PC-9 (cell line): ENCODE measurements at regions not wholly inside any gene's neighbourhood (a gene's known extent, or its start where the extent isn't known, plus 50 kb on each side); places are given as distances from the start of the nearest gene placed in this dataset.

Experiments
- BruUV-seq: library from RNA; stranded (reverse); fragments of 400-500 nt; replicated peaks from 2 replicates; lab custom pipeline; 2021; lab: Mats Ljungman, UMichigan
- CTCF ChIA-PET: fragments of 300-600 bp; sonication (Branson Sonifier 250); formaldehyde crosslinking; loops from one replicate; lab custom pipeline; 2022; ENCODE audit warnings: antibody characterized with exemption; lab: Charles Lee
- POLR2A ChIA-PET: fragments of 300-600 bp; sonication (Branson Sonifier 250); formaldehyde crosslinking; loops from one replicate; lab custom pipeline; 2022; ENCODE audit warnings: antibody characterized with exemption; ENCODE audit not compliant: unreplicated experiment; lab: Charles Lee
- DNase-seq, 2 experiments: peaks; one replicate each; pipeline versions ENCODE4 v3.0.0 to v3.0.0-alpha.2; 2015 to 2022; ENCODE audit warnings: mixed read lengths in 1 of 2
- H2AFZ ChIP-seq: fragments of 200-600 bp; sonication (generic); 2 replicates; pipeline ENCODE4 v1.8.1; 2017; ENCODE audit warnings: antibody characterized with exemption
- H3F3A ChIP-seq: fragments of 200-600 bp; sonication (generic); 2 replicates; pipeline ENCODE4 v1.8.1; 2017; ENCODE audit warnings: antibody characterized with exemption, mild to moderate bottlenecking, low read depth; ENCODE audit not compliant: insufficient read depth
- H3K27ac ChIP-seq: fragments of 200-600 bp; sonication (generic); 2 replicates; pipeline ENCODE4 v1.6.1; 2016; ENCODE audit warnings: mixed run types
- H3K27me3 ChIP-seq: fragments of 200-600 bp; sonication (generic); 2 replicates; pipeline ENCODE4 v1.6.1; 2016; ENCODE audit warnings: low read depth, mixed run types; ENCODE audit not compliant: insufficient read depth
- H3K36me3 ChIP-seq: fragments of 200-600 bp; sonication (generic); 2 replicates; pipeline ENCODE4 v1.6.1; 2016; ENCODE audit warnings: low read depth, mixed run types
- H3K4me1 ChIP-seq: fragments of 200-600 bp; sonication (generic); replicated peaks from 2 replicates; pipeline ENCODE4 v1.6.1; 2016; ENCODE audit warnings: mixed run types; ENCODE audit not compliant: insufficient read depth
- H3K4me2 ChIP-seq: fragments of 200-600 bp; sonication (generic); 2 replicates; pipeline ENCODE4 v1.6.1; 2017; ENCODE audit warnings: mixed run types
- H3K4me3 ChIP-seq: fragments of 200-600 bp; sonication (generic); 2 replicates; pipeline ENCODE4 v1.6.1; 2016; ENCODE audit warnings: mixed run types
- H3K79me2 ChIP-seq: fragments of 200-600 bp; sonication (generic); 2 replicates; pipeline ENCODE4 v1.6.1; 2017; ENCODE audit warnings: low read depth, mixed run types
- H3K9me2 ChIP-seq: fragments of 200-600 bp; sonication (generic); 2 replicates; pipeline ENCODE4 v1.8.1; 2017; ENCODE audit warnings: mild to moderate bottlenecking; ENCODE audit not compliant: insufficient read depth
- H3K9me3 ChIP-seq: fragments of 200-600 bp; sonication (generic); 2 replicates; pipeline ENCODE4 v1.8.1; 2016; ENCODE audit warnings: low read depth; ENCODE audit not compliant: insufficient read depth
- H4K20me1 ChIP-seq: fragments of 200-600 bp; sonication (generic); 2 replicates; pipeline ENCODE4 v1.8.1; 2017; ENCODE audit not compliant: insufficient read depth
- CTCF ChIP-seq: fragments of 200-600 bp; sonication (generic); conservative IDR thresholded peaks from 2 replicates; pipeline ENCODE4 v1.6.1; 2017; ENCODE audit warnings: mixed run types, antibody characterized with exemption, mild to moderate bottlenecking, moderate library complexity
- EZH2 ChIP-seq: fragments of 200-600 bp; sonication (generic); IDR thresholded peaks from 2 replicates; pipeline ENCODE4 v1.8.0; 2017; ENCODE audit warnings: antibody characterized with exemption, low read depth
- intact Hi-C: fragments of 100-400 bp; cut with micrococcal nuclease; formaldehyde crosslinking; loops from one replicate; pipeline ENCODE4 v1.10.0; 2022; ENCODE audit not compliant: unreplicated experiment

- ChIA-PET CTCF (no interaction called here), POLR2A (no interaction called here)
- Histone ChIP-seq H3K4me3 (no peak overlapping the region), H3F3A (no peaks in the 10 kb centered on the region), H3K36me3 (no peaks in the 10 kb centered on the region), H3K4me2 (no peak overlapping the region), H3K27ac (no peak overlapping the region), H3K4me1 (no peaks in the 10 kb centered on the region), H2AFZ (no peak overlapping the region), H3K9me2 (no peaks in the 10 kb centered on the region), H3K27me3 (peaks cover 90% of the 10 kb centered on the region), H4K20me1 (no peaks in the 10 kb centered on the region), H3K9me3 (no peaks in the 10 kb centered on the region), H3K79me2 (no peaks in the 10 kb centered on the region)
- no peak for TF ChIP-seq CTCF
- no peak for TF ChIP-seq EZH2
- intact Hi-C loops: no loop called here
- no TSS peak for BruUV-seq
- no peak for DNase-seq
Observed at GRCh38 chr20:40811004-40811403, 122.0 kb upstream of the MAFB start.

GRCh38 chr20:40811660-40812414, 122.8 kb upstream of the MAFB start:
- Histone ChIP-seq H3K27ac (no peak overlapping the region), H3K27me3 (peaks cover 86% of the 10 kb centered on the region), H3K79me2 (no peaks in the 10 kb centered on the region), H3K4me2 (no peak overlapping the region), H3K9me2 (no peaks in the 10 kb centered on the region), H3K4me1 (no peaks in the 10 kb centered on the region), H3K36me3 (no peaks in the 10 kb centered on the region), H3K9me3 (no peaks in the 10 kb centered on the region), H3F3A (no peaks in the 10 kb centered on the region), H2AFZ (no peak overlapping the region), H4K20me1 (no peaks in the 10 kb centered on the region), H3K4me3 (no peak overlapping the region)
- BruUV-seq: no TSS peak
- intact Hi-C loops: no loop called here
- no peak for DNase-seq
- TF ChIP-seq CTCF (0 out of 2 replicates have a peak, but pooled peaks have one; percentile 17), EZH2 (no peak)
- ChIA-PET POLR2A (no interaction called here), CTCF (no interaction called here)

DNA sequence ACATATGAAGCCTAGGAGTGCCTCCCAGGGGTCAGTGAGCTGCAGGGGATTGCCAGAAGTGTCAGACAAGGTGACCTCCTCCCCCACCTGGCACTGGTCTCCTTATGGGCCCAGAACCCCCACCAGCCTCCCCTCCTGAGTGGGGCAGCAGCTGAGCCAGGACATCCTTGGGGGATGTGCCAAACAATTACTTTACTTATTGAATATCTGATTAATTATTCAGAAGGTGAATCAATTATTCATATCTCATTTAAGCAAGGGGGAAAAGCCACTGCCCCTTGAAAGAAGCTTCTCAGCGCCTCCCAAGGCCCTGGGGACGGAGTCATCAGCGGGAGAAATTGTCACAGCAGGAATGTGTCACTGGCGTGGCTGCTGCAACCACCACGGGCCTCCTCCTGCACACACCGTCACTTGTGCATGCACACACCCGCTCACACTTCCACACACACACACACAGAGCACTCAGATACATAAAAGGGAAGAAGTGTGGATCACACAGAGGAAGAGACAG, 123.4 kb upstream of the MAFB start:
- CTCF ChIA-PET: no interaction called here
- BruUV-seq: no TSS peak
- no peaks in the 10 kb centered on the region for H3K36me3 ChIP-seq
- no peaks in the 10 kb centered on the region for H3K79me2 ChIP-seq
- no peaks in the 10 kb centered on the region for H3K9me3 ChIP-seq
- H4K20me1 ChIP-seq: no peaks in the 10 kb centered on the region
- H3F3A ChIP-seq: no peaks in the 10 kb centered on the region
- TF ChIP-seq EZH2 (no peak), CTCF (no peak)
- no peaks in the 10 kb centered on the region for H3K9me2 ChIP-seq
- H3K4me3 ChIP-seq: no peak overlapping the region
- intact Hi-C loops: no loop called here
- no peaks in the 10 kb centered on the region for H3K4me1 ChIP-seq
- H3K4me2 ChIP-seq: no peak overlapping the region
- H3K27me3 ChIP-seq: peaks cover 82% of the 10 kb centered on the region
- no peak overlapping the region for H2AFZ ChIP-seq
- H3K27ac ChIP-seq: no peak overlapping the region
- DNase-seq: no peak
- POLR2A ChIA-PET: no interaction called here
